ENCODE measurements at regions not wholly inside any gene's neighbourhood (a gene's known extent, or its start where the extent isn't known, plus 50 kb on each side); places are given as distances from the start of the nearest gene placed in this dataset.

DNA sequence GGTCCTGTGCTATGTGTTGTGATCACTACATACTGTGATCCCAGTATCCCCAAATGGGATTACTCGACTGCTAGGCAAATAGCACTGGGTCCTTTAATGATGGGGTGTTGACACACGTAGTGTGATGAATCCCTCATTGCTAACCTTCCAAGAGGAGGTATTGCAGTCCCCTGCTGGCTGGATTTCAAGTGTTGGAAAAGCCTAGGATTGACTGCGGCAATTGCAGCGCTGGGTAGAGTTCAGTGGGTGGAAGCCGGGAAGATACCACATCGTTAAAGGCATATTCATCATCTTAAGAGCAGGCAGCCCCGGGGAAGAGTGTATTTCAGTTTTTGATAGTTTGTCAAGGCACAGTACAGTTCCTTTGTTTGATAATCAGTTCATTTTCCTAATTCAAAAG is 159.9 kb downstream of the TRIML1 start:
- ATAC-seq (no peak), DNase-seq (no peak)
- intact Hi-C loops (cut with micrococcal nuclease) = no loop called here
- Histone ChIP-seq H3K9me3 (ENCODE audit: control insufficient read depth in 2 of 3, low read length in 3 of 3) (peaks cover 0 to 4% (median 0%) of the 10 kb centered on the region in 3 experiments), H3K4me3 (ENCODE audit: low read length) (no peak overlapping the region), H3K4me1 (ENCODE audit: control insufficient read depth in 2 of 2, insufficient read depth in 2 of 2, low read length in 2 of 2) (no peaks in the 10 kb centered on the region), H3K36me3 (ENCODE audit: control insufficient read depth in 2 of 3, insufficient read depth in 3 of 3, low read length in 3 of 3) (no peaks in the 10 kb centered on the region), H3K27me3 (ENCODE audit: control insufficient read depth in 2 of 2, insufficient read depth in 2 of 2, low read length in 2 of 2) (no peaks in the 10 kb centered on the region), H3K27ac (ENCODE audit: low read depth, low read length) (no peak overlapping the region)
- no peaks in the 10 kb centered on the region for H3K27me3 Mint-ChIP-seq
- POLR2A ChIA-PET = no interaction called here
- peaks cover 0 to 3% (median 0%) of the 10 kb centered on the region in 5 donors for H3K36me3 Mint-ChIP-seq
- CTCF ChIA-PET = no interaction called here
- no peak overlapping the region for H3K4me3 Mint-ChIP-seq
- no peaks in the 10 kb centered on the region for H3K4me1 Mint-ChIP-seq
- H3K9me3 Mint-ChIP-seq = peaks cover 4 to 35% (median 16%) of the 10 kb centered on the region in 11 donors
- H3K27ac Mint-ChIP-seq = no peak overlapping the region

DNA sequence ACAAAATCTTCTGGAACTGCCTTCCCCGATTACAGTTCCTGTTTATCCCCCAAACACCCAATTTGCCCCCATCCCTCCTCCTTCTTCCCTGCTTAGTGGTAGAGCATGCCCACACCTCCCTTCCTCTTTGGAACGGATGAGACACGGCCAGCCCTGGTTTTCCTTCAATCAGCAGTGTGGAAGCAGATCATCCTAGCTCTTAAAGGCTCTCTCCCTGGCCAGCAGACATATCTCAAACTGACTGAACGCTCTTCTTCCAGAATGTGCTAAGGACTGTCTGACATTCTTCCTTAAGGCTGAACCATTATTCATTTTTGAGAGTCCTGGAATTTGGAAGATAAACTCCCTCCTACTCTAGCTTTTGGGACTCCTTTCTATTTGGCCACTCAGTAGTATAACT is 161.1 kb downstream of the TRIML1 start:
- H3K27ac Mint-ChIP-seq = no peak overlapping the region
- ATAC-seq = no peak
- ChIA-PET CTCF (no interaction called here), POLR2A (no interaction called here)
- no peak overlapping the region for H3K4me3 ChIP-seq (ENCODE audit: low read length)
- no peak overlapping the region for H3K4me3 Mint-ChIP-seq
- peaks cover 0 to 3% (median 0%) of the 10 kb centered on the region in 5 donors for H3K36me3 Mint-ChIP-seq
- no peak overlapping the region for H3K27ac ChIP-seq (ENCODE audit: low read depth, low read length)
- intact Hi-C loops (cut with micrococcal nuclease) = no loop called here
- H3K9me3 ChIP-seq (ENCODE audit: control insufficient read depth in 2 of 3, low read length in 3 of 3) = peaks cover 0 to 4% (median 0%) of the 10 kb centered on the region in 3 experiments
- DNase-seq = no peak
- H3K36me3 ChIP-seq (ENCODE audit: control insufficient read depth in 2 of 3, insufficient read depth in 3 of 3, low read length in 3 of 3) = no peaks in the 10 kb centered on the region
- peaks cover 4 to 35% (median 16%) of the 10 kb centered on the region in 11 donors for H3K9me3 Mint-ChIP-seq
- no peaks in the 10 kb centered on the region for H3K27me3 ChIP-seq (ENCODE audit: control insufficient read depth in 2 of 2, insufficient read depth in 2 of 2, low read length in 2 of 2)
- H3K27me3 Mint-ChIP-seq = no peaks in the 10 kb centered on the region
- no peaks in the 10 kb centered on the region for H3K4me1 ChIP-seq (ENCODE audit: control insufficient read depth in 2 of 2, insufficient read depth in 2 of 2, low read length in 2 of 2)
- H3K4me1 Mint-ChIP-seq = no peaks in the 10 kb centered on the region

GRCh38 chr4:188305690-188306089 is 166.4 kb downstream of the TRIML1 start:
- H3K4me1 Mint-ChIP-seq = no peaks in the 10 kb centered on the region
- POLR2A ChIA-PET = no interaction called here
- H3K27ac Mint-ChIP-seq = no peak overlapping the region
- Histone ChIP-seq H3K36me3 (ENCODE audit: control insufficient read depth in 2 of 3, insufficient read depth in 3 of 3, low read length in 3 of 3) (no peaks in the 10 kb centered on the region), H3K27ac (ENCODE audit: low read depth, low read length) (no peak overlapping the region), H3K9me3 (ENCODE audit: control insufficient read depth in 2 of 3, low read length in 3 of 3) (peaks cover 0 to 4% (median 0%) of the 10 kb centered on the region in 3 experiments), H3K4me1 (ENCODE audit: control insufficient read depth in 2 of 2, insufficient read depth in 2 of 2, low read length in 2 of 2) (no peaks in the 10 kb centered on the region), H3K4me3 (ENCODE audit: low read length) (no peak overlapping the region), H3K27me3 (ENCODE audit: control insufficient read depth in 2 of 2, insufficient read depth in 2 of 2, low read length in 2 of 2) (no peaks in the 10 kb centered on the region)
- DNase-seq (no peak), ATAC-seq (no peak)
- intact Hi-C loops (cut with micrococcal nuclease) = no loop called here
- CTCF ChIA-PET = no interaction called here
- peaks cover 4 to 24% (median 7%) of the 10 kb centered on the region in 11 donors for H3K9me3 Mint-ChIP-seq
- no peak overlapping the region for H3K4me3 Mint-ChIP-seq
- H3K27me3 Mint-ChIP-seq = no peaks in the 10 kb centered on the region
- no peaks in the 10 kb centered on the region for H3K36me3 Mint-ChIP-seq

- no peaks in the 10 kb centered on the region for H3K27me3 Mint-ChIP-seq
- no peaks in the 10 kb centered on the region for H3K27me3 ChIP-seq (ENCODE audit: control insufficient read depth in 2 of 2, insufficient read depth in 2 of 2, low read length in 2 of 2)
- ATAC-seq = no peak
- CTCF ChIA-PET = no interaction called here
- POLR2A ChIA-PET = no interaction called here
- H3K9me3 Mint-ChIP-seq = peaks cover 1 to 18% (median 5%) of the 10 kb centered on the region in 11 donors
- no peak overlapping the region for H3K4me3 Mint-ChIP-seq
- no peak overlapping the region for H3K27ac Mint-ChIP-seq
- H3K36me3 Mint-ChIP-seq = no peaks in the 10 kb centered on the region
- H3K4me3 ChIP-seq (ENCODE audit: low read length) = no peak overlapping the region
- H3K4me1 Mint-ChIP-seq = no peaks in the 10 kb centered on the region
- no peaks in the 10 kb centered on the region for H3K4me1 ChIP-seq (ENCODE audit: control insufficient read depth in 2 of 2, insufficient read depth in 2 of 2, low read length in 2 of 2)
- H3K27ac ChIP-seq (ENCODE audit: low read depth, low read length) = no peak overlapping the region
- DNase-seq = no peak
- H3K9me3 ChIP-seq (ENCODE audit: control insufficient read depth in 2 of 3, low read length in 3 of 3) = no peaks in the 10 kb centered on the region
- H3K36me3 ChIP-seq (ENCODE audit: control insufficient read depth in 2 of 3, insufficient read depth in 3 of 3, low read length in 3 of 3) = no peaks in the 10 kb centered on the region
- intact Hi-C loops (cut with micrococcal nuclease) = no loop called here
Observed at GRCh38 chr4:188307591-188307990, 168.3 kb downstream of the TRIML1 start.

DNA sequence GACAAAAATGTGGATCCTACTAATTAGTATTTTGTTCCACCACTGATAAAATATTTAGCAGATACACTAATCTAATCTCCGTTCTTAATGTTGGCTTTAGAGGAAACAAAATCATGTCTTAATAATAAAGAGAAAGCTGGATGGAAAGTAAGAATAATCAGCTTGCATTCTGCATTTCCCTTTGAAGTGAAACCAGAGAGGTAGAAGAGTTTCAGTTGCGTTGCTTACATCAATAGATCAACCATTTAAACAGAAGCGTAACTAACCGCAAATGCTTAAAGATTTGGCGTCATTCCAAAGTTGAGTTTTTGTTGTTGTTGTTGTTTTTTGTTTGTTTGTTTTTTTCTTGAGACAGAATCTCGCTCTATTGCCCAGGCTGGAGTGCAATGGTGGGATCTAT is 168.9 kb downstream of the TRIML1 start:
- H3K36me3 Mint-ChIP-seq = no peaks in the 10 kb centered on the region
- POLR2A ChIA-PET = no interaction called here
- no peak overlapping the region for H3K27ac Mint-ChIP-seq
- CTCF ChIA-PET = no interaction called here
- no peak overlapping the region for H3K4me3 Mint-ChIP-seq
- intact Hi-C loops (cut with micrococcal nuclease) = no loop called here
- Histone ChIP-seq H3K27ac (ENCODE audit: low read depth, low read length) (no peak overlapping the region), H3K4me1 (ENCODE audit: control insufficient read depth in 2 of 2, insufficient read depth in 2 of 2, low read length in 2 of 2) (no peaks in the 10 kb centered on the region), H3K9me3 (ENCODE audit: control insufficient read depth in 2 of 3, low read length in 3 of 3) (no peaks in the 10 kb centered on the region), H3K4me3 (ENCODE audit: low read length) (no peak overlapping the region), H3K27me3 (ENCODE audit: control insufficient read depth in 2 of 2, insufficient read depth in 2 of 2, low read length in 2 of 2) (no peaks in the 10 kb centered on the region), H3K36me3 (ENCODE audit: control insufficient read depth in 2 of 3, insufficient read depth in 3 of 3, low read length in 3 of 3) (no peaks in the 10 kb centered on the region)
- H3K4me1 Mint-ChIP-seq = no peaks in the 10 kb centered on the region
- DNase-seq (no peak), ATAC-seq (no peak)
- H3K9me3 Mint-ChIP-seq = peaks cover 2 to 23% (median 5%) of the 10 kb centered on the region in 11 donors
- no peaks in the 10 kb centered on the region for H3K27me3 Mint-ChIP-seq

DNA sequence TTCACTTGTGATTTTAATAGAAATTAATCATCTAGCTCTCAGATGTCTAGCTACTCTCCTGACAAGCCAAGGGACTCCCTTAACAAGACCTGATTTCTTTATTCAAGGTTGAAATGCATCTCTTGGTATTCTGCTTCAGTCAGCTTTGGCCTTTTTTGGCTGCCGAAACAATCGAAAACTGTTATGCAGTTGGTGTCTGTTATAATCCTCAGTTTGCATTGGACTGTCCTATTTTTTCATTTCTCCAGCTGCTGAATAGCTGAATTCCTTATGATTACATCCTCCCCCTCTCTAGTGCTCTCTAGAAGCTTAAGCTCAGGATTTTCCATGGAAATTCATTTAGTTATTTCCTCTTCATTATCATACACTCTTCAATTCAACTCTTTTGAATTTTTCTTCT is 177.2 kb downstream of the TRIML1 start:
- no peaks in the 10 kb centered on the region for H3K27me3 ChIP-seq (ENCODE audit: control insufficient read depth in 2 of 2, insufficient read depth in 2 of 2, low read length in 2 of 2)
- H3K4me1 ChIP-seq (ENCODE audit: control insufficient read depth in 2 of 2, insufficient read depth in 2 of 2, low read length in 2 of 2) = no peaks in the 10 kb centered on the region
- Mint-ChIP-seq H3K27ac (no peak overlapping the region), H3K27me3 (no peaks in the 10 kb centered on the region), H3K4me1 (no peaks in the 10 kb centered on the region), H3K9me3 (peaks cover 5 to 40% (median 16%) of the 10 kb centered on the region in 11 donors), H3K36me3 (no peaks in the 10 kb centered on the region), H3K4me3 (no peak overlapping the region)
- intact Hi-C loops (cut with micrococcal nuclease) = no loop called here
- no peak overlapping the region for H3K27ac ChIP-seq (ENCODE audit: low read depth, low read length)
- H3K4me3 ChIP-seq (ENCODE audit: low read length) = no peak overlapping the region
- POLR2A ChIA-PET = no interaction called here
- H3K9me3 ChIP-seq (ENCODE audit: control insufficient read depth in 2 of 3, low read length in 3 of 3) = no peaks in the 10 kb centered on the region
- DNase-seq (no peak), ATAC-seq (no peak)
- H3K36me3 ChIP-seq (ENCODE audit: control insufficient read depth in 2 of 3, insufficient read depth in 3 of 3, low read length in 3 of 3) = no peaks in the 10 kb centered on the region
- CTCF ChIA-PET = no interaction called here

- Mint-ChIP-seq H3K27me3 (no peaks in the 10 kb centered on the region), H3K36me3 (no peaks in the 10 kb centered on the region), H3K4me3 (no peak overlapping the region), H3K9me3 (peaks cover 0 to 15% (median 4%) of the 10 kb centered on the region in 11 donors), H3K27ac (no peak overlapping the region), H3K4me1 (no peaks in the 10 kb centered on the region)
- intact Hi-C loops (cut with micrococcal nuclease) = no loop called here
- POLR2A ChIA-PET = no interaction called here
- DNase-seq = no peak
- CTCF ChIA-PET = no interaction called here
- Histone ChIP-seq H3K36me3 (ENCODE audit: control insufficient read depth in 2 of 3, insufficient read depth in 3 of 3, low read length in 3 of 3) (no peaks in the 10 kb centered on the region), H3K27ac (ENCODE audit: low read depth, low read length) (no peak overlapping the region), H3K4me3 (ENCODE audit: low read length) (no peak overlapping the region), H3K9me3 (ENCODE audit: control insufficient read depth in 2 of 3, low read length in 3 of 3) (no peaks in the 10 kb centered on the region), H3K27me3 (ENCODE audit: control insufficient read depth in 2 of 2, insufficient read depth in 2 of 2, low read length in 2 of 2) (no peaks in the 10 kb centered on the region), H3K4me1 (ENCODE audit: control insufficient read depth in 2 of 2, insufficient read depth in 2 of 2, low read length in 2 of 2) (no peaks in the 10 kb centered on the region)
- no peak for ATAC-seq
Observed at GRCh38 chr4:188328966-188329365, 189.7 kb downstream of the TRIML1 start.
